HG02981 (cell line): ENCODE measurements at regions not wholly inside any gene's neighbourhood (a gene's known extent, or its start where the extent isn't known, plus 50 kb on each side); places are given as distances from the start of the nearest gene placed in this dataset.
"Not testable (repeated sequence)": the region's sequence is repeated elsewhere in the genome, so short reads cannot be mapped to it uniquely, and the experiment has no call there.

Source experiments
- ATAC-seq: cut with Tn5 transposase; IDR thresholded peaks from one replicate; pipeline ENCODE4 v1.9.1; 2021; ENCODE audit warnings: mild to moderate bottlenecking, moderate library complexity; ENCODE audit not compliant: unreplicated experiment

DNA sequence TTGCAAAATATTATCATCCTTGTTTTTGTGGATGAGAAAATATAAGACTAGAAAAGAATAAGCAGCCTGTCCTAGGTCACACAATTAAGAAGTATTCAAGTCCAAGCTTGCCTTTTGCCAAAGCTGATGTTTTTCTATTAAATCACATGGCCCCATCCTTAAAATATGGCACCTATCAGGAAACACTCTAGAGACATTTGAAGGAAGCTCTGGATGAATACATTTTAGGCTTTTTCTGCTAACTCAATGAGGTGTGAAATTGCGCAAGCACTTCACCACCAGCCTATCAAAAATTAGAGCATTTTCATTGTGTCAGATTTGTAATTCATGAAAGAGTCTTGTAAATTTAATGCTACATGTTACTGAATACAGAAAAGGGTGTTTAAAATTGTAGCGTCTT, 251.1 kb upstream of the MAD2L1 start:
- no peak for ATAC-seq

DNA sequence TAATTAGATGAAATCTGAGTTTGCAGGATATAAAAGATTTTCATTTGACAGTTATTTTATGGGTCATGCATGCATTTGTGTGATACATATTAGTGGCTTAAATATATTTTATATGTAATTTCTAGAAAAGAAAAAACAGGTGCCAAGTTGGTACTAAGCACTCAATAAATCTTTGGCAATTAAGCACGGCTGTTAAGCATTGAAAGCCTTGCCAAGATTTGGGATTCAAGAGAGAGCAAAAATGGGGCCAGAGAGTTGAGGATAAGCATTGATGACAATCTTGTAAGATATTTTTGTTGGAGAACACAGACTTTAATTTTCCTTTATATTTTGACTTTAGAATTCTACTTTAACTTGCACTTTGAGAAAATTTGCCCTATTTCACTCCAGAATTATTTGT, 249.8 kb upstream of the MAD2L1 start:
- ATAC-seq, result no peak

DNA sequence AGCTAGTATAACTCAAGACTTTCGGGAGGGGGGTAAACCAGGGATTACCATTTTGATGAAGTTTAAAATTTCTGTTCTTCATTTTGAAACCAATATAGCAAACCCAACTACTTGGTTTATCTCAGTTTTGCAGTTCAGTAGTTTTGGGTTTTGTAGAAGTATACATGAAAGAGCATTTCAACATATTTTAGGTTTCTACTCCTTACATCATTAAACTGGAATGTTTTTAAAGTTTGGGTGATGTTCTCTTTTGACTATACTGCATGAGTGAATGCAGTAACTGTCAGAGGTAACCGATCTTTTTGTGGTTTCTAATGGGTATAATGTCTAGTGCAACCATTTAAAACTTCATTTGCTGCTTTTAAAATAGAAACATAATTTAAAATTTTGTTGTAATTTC, 248.3 kb upstream of the MAD2L1 start:
- no peak for ATAC-seq

DNA sequence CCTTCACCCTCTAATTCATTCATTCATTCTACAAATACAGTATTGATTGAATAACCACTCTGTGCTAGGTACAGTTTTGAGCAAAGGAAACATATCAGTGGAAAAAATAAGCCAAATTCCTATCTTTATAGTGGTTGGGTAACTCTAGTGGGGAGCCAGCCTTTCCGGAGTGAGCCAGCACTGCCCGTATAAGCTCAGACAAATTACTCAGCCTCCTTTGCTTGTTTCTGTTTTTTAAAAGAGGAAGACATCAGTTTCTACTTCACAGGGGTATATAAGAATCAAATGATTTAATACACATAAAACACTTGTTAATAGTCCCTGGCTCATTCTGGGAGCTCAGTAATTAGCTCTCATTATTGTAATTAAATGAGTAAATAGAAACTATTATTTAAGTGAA, 238.2 kb upstream of the MAD2L1 start:
- no peak for ATAC-seq

DNA sequence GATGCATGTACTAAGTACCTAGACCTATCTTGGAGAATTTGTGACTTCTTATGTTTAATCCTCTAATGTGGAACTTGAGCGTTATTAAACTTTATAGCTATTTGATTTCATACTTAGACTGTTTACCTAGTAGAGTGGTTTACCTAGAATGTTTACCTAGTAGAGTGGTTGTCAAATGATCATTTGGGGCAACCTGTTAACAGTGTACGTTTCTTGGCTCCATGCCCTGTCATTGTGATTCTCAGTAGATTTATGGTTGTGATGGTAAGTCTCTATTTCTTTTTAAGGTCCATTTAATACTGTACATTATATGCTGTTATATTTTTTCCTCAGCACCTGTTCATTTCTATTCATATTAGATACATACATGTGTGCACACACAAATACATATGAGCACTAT, 233.0 kb upstream of the MAD2L1 start:
- no peak for ATAC-seq

DNA sequence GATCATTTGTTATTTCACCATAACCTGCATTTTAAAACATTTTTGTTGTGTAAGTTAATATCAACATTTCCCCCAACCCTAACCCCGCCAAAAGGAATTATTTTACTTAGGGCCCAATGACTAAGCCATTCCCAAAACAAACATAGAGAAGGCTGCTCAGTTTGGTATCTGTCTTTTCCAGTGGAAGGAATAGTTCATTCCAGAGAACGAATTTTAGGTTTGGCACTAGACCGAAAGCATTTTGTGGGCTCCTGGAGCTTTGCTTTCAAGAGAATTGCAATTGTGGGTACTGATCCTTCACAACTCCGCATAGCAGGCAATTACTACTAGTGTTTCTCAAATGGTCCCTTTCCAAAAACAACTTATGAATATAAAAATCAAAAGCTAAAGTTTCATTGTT, 226.7 kb upstream of the MAD2L1 start:
- ATAC-seq, result no peak

DNA sequence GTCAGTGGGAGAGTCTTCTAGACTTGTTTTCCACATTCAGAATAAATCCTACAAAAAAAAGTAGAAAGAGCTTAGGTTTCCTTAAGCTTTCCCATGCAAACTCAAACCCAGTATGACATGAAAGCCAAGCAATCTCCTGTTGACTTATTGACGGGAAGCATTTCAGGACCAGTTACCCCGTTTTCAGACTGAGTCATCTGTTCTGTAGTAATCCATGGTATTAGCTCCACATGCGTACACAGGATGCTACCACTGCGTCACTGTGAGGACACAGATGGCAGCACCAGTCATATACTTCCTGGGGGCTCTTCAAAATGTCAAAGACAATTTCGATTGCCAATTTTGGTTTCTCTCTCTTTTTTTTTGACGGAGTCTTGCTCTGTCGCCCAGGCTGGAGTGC, 224.9 kb upstream of the MAD2L1 start:
- no peak for ATAC-seq

DNA sequence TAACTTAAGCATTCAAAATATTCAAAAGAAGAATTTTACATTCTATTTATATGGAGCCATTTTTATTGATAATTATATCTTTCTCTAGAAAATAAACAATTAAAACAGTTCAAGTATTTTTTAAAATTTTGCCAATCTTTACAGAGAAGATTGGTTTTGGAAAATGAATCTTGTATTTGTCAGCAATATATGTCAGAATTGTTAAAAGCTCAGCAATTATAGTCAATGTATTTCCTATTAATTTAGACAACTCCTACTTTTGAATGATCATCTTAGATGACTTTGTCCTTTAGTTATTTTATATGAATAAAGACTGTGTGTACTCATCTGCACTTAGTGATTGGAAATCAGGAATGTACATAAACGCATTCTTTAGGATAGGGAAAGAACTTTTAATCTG, 223.9 kb upstream of the MAD2L1 start:
- ATAC-seq, result no peak

DNA sequence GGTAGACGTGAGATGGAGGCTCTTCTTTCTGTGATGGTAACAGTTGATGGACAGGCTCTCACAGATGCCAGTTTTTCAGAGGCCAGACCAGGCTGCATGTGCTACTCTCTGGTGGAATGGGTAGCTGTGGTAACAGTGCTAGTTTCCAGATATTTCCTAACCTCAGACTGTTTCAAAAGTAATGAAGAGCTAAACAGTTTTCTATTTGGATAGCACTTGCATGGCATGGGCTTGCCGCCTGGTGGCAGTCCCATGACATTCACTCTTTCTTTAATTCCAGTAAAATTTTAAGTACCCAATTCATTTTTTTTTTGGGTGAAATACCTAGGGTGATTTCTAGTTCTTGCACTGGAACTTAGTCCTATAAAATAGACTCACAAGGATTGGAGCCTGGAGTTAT, 220.2 kb upstream of the MAD2L1 start:
- ATAC-seq, result no peak

DNA sequence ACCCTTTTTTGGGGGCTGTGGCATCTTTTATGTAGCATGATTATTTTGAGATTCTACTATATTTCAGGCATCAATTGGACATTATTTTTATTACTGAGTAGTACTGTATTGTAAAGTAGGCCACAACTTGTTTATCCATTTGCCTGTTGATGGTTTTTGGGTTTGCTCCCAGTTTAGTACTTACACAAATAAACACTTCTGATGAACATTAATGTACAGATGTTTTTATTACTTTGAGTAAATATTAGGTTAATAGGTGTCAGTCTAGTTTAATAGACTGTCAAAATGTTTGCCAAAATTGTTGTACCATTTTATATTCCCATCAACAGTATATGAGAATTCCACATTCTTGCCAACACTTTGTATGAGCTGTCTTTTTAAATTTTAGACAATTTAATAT, 214.9 kb upstream of the MAD2L1 start:
- no peak for ATAC-seq

DNA sequence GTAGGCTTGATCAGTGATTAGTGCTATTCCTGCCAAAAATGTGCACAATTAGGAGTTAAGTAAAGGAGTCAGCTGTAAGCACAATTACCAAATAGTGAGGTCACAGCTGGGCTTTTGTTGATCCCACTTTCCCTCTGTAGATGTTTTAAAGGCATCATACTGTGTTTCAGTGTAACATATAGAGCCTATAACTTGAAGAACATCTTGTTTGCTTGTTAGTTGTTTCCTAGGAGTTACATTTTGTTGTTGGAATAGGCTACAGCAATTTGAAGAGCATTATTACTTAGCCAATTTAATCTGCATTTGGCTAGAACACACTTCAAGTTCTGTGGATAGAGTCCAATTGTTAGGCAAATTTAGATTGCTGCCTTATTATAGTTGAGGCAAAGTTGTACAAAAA, 210.7 kb upstream of the MAD2L1 start:
- ATAC-seq, result no peak

DNA sequence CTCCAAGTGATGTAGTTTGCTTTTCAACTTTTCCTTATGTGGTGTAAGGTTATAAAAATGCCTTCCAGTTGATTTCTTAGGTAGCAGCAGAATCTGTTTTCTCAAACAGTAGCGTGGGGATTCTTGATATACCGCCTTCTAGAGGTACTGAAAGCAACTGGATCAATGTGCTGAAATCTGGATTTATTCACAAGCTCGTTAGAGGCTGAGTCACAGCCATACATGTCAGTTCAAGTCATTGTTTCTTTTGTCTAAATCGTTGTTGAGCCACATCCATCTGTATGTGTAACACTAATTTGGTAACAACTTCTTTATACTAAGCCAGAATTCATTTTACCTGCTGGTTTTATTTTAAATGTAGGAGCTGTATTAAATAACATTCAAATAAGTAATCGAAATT, 200.0 kb upstream of the MAD2L1 start:
- no peak for ATAC-seq

DNA sequence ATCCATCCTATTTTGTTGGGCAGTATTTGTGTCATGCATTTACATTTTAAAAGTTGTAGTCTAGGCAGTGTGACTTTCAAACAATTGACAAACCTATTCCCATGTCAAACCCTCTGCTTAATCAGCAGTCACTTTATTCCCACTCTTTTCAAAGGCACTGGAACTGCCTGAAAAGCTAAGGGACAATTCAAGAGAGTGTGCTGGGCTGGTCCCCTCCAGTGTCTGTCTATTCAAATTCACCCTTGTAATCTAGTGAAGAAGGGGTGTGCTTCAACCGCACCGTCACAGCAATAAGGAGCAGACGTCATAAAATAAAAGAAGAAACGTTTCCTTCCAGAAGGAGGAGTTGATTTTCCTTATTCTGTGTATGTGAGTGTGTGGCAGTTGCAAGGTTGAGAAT, 197.0 kb upstream of the MAD2L1 start:
- ATAC-seq, result no peak

DNA sequence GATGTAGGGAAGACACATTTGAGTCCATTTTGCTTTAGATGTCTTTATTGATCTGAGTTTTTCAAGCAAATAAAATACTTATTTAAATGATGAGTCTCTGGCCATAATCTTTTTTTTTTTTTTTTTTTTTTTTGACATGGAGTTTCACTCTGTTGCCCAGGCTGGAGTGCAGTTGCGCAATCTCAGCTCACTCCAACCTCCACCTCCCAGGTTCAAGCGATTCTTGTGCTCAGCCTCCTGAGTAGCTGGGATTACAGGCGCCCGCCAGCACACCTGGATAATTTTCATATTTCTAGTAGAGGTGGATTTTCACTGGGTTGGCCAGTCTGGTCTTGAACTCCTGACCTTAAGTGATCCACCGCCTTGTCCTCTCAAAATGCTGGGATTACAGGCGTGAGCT, 194.5 kb upstream of the MAD2L1 start:
- ATAC-seq, result no peak

DNA sequence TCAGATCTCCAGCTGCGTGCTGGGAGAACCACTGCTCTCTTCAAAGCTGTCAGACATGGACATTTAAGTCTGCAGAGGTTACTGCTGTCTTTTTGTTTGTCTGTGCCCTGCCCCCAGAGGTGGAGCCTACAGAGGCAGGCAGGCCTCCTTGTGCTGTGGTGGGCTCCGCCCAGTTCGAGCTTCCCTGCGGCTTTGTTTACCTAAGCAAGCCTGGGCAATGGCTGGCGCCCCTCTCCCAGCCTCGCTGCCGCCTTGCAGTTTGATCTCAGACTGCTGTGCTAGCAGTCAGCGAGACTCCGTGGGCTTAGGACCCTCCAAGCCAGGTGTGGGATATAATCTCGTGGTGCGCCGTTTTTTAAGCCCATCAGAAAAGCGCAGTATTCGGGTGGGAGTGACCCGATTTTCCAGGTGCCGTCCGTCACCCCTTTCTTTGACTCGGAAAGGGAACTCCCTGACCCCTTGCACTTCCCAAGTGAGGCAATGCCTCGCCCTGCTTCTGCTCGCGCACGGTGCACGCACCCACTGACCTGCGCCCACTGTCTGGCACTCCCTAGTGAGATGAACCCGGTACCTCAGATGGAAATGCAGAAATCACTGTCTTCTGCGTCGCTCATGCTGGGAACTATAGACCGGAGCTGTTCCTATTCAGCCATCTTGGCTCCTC, 189.6 kb upstream of the MAD2L1 start:
- not testable (repeated sequence) for ATAC-seq

DNA sequence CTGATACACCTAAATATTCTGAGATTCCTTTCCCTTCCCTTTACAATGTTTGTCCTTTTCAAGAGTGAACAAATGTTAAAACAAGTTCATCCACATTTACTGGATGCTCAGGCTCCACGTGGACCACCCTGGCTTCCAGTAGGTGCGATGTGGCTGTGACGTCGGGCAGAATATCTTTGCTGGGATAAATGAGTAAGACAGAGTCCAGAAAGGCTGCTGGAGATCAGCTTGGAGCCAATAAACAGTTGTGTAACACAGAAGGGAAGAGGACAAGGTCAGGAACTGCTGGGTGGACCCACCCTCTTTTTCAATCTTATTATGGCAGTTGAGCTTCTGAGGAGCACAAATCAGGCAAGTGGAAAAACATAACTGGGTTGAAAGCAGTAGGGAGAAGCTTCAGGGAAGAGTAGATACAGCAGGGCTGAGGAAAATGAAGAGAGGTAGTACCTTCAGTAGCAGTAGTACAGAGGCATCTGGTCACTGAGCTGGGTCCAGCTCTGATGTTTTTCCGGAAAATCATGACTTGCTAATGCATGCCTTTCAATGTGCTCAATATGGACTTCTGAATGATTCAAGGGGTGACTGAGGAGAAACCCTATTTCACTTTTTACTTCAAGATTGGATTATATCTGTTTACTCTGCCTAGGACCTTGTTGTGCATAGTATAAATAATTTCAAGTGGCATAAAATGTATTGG, 171.8 kb upstream of the MAD2L1 start:
- ATAC-seq, result no peak

DNA sequence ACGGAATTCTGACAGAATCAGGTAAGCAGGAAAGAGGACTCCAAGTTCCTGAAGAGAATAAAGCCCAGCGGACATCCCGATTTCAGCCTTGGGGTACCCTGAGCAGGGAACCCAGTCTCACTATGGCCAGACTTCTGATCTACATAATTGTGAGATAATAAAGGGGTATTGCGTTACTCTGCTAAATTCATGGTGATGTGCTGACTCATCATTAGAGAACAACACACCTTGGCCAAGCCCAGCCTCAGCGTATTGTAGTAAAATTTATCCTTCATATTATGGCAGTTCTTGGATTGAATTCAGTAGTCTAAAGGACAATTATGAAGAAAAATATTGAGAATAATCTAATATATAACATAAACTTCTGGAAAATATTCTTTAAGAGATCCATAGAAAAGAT, 170.2 kb upstream of the MAD2L1 start:
- no peak for ATAC-seq

DNA sequence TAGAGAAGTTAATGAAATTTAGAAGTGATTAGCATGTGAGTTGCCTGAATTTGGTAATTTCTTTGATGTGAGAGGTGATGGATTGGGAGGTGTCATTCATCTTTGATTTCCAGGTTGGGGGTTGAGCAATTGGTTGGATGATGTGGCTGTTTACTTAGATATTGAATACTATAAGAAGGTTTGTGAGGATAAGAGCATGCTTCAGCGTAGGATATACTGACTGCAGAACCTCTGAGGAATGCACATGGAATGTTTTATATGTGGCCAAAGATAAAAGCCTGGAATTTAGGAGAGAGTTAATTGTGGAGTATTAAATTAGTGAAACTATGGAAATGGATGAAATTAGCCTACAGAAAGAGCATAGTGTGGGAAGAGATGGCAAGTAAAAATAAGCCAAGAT, 165.4 kb upstream of the MAD2L1 start:
- no peak for ATAC-seq

DNA sequence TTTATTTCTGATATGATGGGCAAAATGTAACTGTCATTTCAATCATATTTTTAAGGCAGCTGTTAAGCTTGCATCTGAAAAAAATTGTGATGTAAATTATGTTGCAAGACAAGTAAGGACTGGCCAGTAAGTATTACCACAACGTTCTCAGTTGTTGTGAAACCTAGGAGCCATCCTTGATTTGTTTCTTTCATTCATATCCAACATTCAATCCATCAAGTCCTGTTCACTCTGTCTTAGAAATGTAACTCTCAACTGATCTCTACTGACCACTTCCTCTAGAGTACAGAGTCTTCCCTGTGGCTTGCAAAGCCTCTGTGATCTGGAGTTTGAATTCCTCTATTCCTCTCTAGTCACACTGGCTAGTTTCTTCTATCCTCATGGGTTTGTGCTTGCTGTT, 161.4 kb upstream of the MAD2L1 start:
- no peak for ATAC-seq

DNA sequence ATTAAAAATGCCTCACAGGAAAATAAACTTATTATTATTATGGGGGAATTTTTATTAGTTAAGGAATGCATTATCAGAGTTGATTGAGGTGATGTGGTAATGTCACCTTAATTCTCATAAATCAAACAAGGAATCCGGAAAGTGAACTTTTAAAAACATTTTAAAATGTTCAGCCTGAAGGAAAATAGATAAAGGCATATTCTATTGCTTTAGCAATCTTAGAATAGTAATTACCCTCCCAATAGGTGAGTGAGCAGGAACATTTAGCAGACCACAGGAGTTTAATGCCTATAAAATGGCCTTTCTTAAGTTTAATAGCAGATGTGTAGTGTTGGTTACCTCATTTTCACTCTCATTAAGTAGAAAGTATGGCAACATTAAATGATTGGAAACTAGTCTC, 160.9 kb upstream of the MAD2L1 start:
- no peak for ATAC-seq

DNA sequence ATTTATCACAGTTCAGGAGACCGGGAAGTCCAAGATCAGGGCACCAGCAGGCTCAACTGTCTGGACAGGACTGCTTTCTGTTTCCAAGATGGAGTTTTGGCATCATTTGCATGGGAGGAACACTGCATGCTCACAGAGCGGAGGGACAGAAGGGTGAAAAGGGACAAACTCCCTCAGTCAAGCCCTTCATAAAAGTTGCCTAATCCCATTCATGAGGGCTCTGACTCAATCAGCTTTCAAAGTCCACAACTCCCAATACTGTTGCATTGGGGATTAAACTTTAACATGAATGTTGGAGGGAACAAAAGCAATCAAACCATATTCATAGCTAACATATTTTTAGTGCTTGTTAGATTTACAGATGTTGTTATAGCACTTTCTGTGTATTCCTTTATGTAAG, 158.9 kb upstream of the MAD2L1 start:
- no peak for ATAC-seq

DNA sequence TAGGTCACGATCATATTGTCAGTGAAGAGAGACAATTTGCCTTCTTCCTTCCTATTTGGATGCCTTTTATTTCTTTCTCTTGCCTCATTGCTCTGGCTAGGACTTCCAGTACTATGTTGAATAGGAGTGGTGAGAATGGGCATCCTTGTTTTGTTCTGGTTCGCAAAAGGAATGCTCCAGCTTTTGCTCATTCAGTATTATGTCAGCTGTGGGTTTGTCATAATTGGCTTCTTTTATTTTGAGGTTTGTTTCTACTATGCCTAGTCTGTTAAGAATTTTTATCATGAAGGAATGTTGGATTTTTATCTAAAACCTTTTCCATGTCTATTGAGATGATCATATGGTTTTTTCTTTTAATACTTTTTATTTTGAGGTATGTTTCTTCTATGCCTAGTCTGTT, 152.3 kb upstream of the MAD2L1 start:
- no peak for ATAC-seq

DNA sequence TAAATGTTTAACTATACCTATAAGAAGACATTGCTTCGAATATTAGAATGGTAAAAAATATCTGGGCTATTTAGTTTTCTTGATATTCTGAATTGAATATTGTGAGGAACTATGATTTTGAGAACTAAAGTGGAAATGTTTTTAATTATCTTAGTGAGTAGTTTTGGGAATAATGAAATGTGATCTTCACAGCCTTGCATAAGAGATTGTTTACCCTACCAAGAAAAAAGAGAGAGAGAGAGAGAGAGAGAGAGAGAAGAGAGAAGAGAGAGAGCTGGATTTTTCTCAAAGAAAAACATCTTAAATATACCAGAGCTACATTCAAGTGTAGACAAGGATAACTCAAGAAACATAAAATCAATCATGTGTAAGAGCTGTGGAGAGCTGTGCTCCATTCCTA, 148.7 kb upstream of the MAD2L1 start:
- no peak for ATAC-seq
